Body of pancreas (tissue), 4 donors: ENCODE measurements at regions not wholly inside any gene's neighbourhood (a gene's known extent, or its start where the extent isn't known, plus 50 kb on each side); places are given as distances from the start of the nearest gene placed in this dataset.
"Not testable (repeated sequence)": the region's sequence is repeated elsewhere in the genome, so short reads cannot be mapped to it uniquely, and the experiment has no call there.

Experiments
- ATAC-seq: fragments of 150-250 bp; one replicate; pipeline ENCODE4 v1.9.1; 2016
- DNase-seq, 4 donors: peaks; one replicate each; pipeline ENCODE4 v3.0.0-alpha.2; 2019
- H3K27ac ChIP-seq, 4 donors: fragments of 200-600 bp; sonication (generic); 1 replicate in 3 of 4; 2 replicates in 1 of 4; pipeline versions ENCODE4 v1.5.1 to v1.6.1; 2016 to 2019; ENCODE audit warnings: mild to moderate bottlenecking in 1 of 4, mixed read lengths in 1 of 4, moderate library complexity in 1 of 4
- H3K27me3 ChIP-seq, 2 donors: fragments of 200-600 bp; sonication (generic); one replicate each; pipeline ENCODE4 v1.6.0; 2016; ENCODE audit warnings: mild to moderate bottlenecking in 1 of 2
- H3K36me3 ChIP-seq, 2 donors: fragments of 200-600 bp; sonication (generic); replicated peaks in 1 of 2; 2 replicates each; pipeline ENCODE4 v1.5.1; 2016; ENCODE audit warnings: low read depth in 2 of 2; ENCODE audit not compliant: insufficient read depth in 1 of 2
- H3K4me1 ChIP-seq: fragments of 200-600 bp; sonication (generic); one replicate; pipeline ENCODE4 v1.6.0; 2016
- H3K4me3 ChIP-seq, 2 donors: fragments of 200-600 bp; sonication (generic); 1 replicate in 1 of 2; 2 replicates in 1 of 2; pipeline ENCODE4 v1.5.1; 2016 to 2019
- H3K9me3 ChIP-seq, 3 donors: fragments of 200-600 bp; sonication (generic); 1 replicate in 2 of 3; 2 replicates in 1 of 3; pipeline ENCODE4 v1.5.1; 2016
- POLR2A ChIP-seq, 3 donors: fragments of 450-650 bp; IDR thresholded peaks; one replicate each; pipeline ENCODE4 v1.6.1; 2016; ENCODE audit warnings: antibody characterized with exemption in 3 of 3, mild to moderate bottlenecking in 2 of 3
- WGBS, 2 donors: methylation state at CpG; one replicate each; pipeline ENCODE4 v1.1.5; 2017; 5-methylcytosine and 5-hydroxymethylcytosine counted together
- intact Hi-C: fragments of 100-400 bp; cut with DNase I; formaldehyde crosslinking; loops from one replicate; pipeline ENCODE4 v1.15.1; 2023
- TF ChIP-seq, protein P1 (sequence below), 7 experiments: fragments of 450-650 bp in 4 of 7; fragments of 200-600 bp in 3 of 7; sonication (generic) in 3 of 7; IDR thresholded peaks; one replicate each; pipeline ENCODE4 v1.5.1; 2016 to 2019; ENCODE audit warnings: antibody characterized with exemption in 7 of 7

DNA sequence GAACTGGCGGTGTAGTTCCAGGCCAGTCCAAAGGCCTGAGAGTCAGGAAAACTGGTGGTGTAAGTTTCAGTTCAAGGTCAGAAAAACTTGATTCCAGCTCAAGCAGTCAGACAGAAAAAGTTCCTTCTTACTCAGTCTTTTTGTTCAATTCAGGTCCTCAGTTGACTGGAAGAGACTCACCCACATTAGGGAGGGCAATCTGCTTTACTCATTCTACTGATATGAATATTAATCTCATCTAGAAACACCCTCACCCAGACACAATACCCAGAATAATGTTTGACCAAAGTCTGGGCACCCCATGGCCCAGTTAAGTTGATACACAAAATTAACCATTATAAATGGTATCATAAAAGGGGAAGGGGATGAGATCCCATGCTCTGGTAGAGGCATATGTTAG, 50.1 kb upstream of the LTA4H start:
- Histone ChIP-seq H3K36me3 (no peaks in the 10 kb centered on the region), H3K9me3 (peaks cover 0 to 9% (median 0%) of the 10 kb centered on the region in 3 donors), H3K4me1 (no peaks in the 10 kb centered on the region), H3K4me3 (no peak overlapping the region), H3K27me3 (no peaks in the 10 kb centered on the region), H3K27ac (no peak overlapping the region)
- ATAC-seq: no peak
- no peak for TF ChIP-seq POLR2A (IDR thresholded peaks at IDR 0.05)
- TF ChIP-seq, protein P1, sequence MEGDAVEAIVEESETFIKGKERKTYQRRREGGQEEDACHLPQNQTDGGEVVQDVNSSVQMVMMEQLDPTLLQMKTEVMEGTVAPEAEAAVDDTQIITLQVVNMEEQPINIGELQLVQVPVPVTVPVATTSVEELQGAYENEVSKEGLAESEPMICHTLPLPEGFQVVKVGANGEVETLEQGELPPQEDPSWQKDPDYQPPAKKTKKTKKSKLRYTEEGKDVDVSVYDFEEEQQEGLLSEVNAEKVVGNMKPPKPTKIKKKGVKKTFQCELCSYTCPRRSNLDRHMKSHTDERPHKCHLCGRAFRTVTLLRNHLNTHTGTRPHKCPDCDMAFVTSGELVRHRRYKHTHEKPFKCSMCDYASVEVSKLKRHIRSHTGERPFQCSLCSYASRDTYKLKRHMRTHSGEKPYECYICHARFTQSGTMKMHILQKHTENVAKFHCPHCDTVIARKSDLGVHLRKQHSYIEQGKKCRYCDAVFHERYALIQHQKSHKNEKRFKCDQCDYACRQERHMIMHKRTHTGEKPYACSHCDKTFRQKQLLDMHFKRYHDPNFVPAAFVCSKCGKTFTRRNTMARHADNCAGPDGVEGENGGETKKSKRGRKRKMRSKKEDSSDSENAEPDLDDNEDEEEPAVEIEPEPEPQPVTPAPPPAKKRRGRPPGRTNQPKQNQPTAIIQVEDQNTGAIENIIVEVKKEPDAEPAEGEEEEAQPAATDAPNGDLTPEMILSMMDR (IDR thresholded peaks at IDR 0.05): no peak
- intact Hi-C loops: no loop called here
- no peak for DNase-seq
- 96 to 100% methylated on average over 1 of the region's 1 CpG for WGBS, 2 donors

DNA sequence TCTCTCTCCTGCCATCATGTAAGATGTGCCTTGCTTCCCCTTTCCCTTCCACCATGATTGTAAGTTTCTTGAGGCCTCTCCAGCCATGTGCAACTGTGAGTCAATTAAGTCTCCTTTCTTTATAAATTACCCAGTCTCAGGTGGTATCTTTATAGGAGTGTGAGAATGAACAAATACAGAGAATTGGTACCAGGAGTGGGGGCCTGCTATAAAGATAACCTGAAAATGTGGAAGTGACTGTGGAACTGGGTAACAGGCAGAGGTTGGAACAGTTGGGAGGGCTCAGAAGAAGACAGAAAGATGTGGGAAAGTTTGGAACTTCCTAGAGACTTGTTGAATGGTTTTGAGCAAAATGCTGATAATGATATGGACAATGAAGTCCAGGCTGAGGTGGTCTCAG, 50.8 kb upstream of the LTA4H start:
- ATAC-seq, H3K27ac ChIP-seq, DNase-seq, H3K27me3 ChIP-seq, H3K9me3 ChIP-seq, H3K4me3 ChIP-seq, H3K36me3 ChIP-seq, intact Hi-C loops, H3K4me1 ChIP-seq: not testable (repeated sequence)

DNA sequence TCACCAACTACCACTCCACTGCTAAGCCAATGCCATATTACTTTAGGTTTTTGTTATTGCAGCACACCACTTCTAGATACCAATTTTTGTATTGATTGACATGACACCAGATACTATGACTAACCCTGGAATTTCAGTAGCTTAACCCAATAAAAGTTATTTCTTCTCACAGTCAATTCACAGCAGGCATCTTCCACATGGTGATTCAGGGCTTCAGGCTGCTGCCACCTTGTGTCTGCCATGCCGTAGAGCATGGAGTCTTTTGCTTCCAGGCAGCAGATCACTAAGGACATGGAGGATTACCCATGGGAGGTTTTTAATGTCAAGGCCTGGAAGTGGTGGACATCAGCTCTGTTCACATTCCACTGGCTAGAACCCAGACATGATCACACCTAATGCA, 56.4 kb upstream of the LTA4H start:
- Histone ChIP-seq H3K27ac (no peak overlapping the region), H3K4me1 (no peaks in the 10 kb centered on the region), H3K27me3 (no peaks in the 10 kb centered on the region), H3K36me3 (no peaks in the 10 kb centered on the region), H3K9me3 (peaks cover 0 to 9% (median 0%) of the 10 kb centered on the region in 3 donors), H3K4me3 (no peak overlapping the region)
- WGBS, 2 donors: 82 to 100% methylated on average over 1 of the region's 1 CpG
- DNase-seq: no peak
- intact Hi-C loops: no loop called here
- no peak for TF ChIP-seq POLR2A (IDR thresholded peaks at IDR 0.05)
- TF ChIP-seq, protein P1 (IDR thresholded peaks at IDR 0.05): no peak
- ATAC-seq: no peak

DNA sequence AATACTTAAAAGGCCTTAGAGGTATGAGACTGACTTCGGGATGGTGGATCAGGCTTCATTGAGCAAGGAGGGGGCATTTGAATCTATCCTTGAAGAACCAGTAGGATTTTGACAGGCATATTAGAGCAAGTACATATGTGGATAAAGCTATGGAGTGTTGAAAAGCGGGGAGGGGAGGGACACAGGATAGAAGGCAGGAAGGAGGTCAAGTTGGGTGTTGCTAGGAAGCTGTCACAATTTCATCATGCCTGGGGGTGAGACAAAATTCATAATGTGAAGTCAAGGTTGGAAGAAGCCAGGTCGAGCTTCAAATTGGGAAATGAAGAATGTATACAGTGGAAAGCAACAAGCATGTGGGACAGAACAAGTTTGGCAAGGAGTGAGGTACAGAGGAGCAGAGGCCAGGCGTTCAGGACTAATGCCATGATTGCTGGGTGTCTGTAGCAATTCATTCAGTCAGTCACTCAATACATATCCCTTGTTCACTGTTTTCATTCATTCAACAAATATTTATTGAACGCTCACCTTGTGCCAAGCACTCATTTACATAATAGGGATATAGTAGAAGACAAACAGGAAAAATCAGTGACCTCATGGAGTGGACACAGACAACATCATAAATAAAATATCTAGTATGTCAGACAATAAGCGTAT, 58.3 kb upstream of the LTA4H start:
- Histone ChIP-seq H3K27ac (no peak overlapping the region), H3K36me3 (no peaks in the 10 kb centered on the region), H3K4me1 (no peaks in the 10 kb centered on the region), H3K4me3 (no peak overlapping the region), H3K9me3 (peaks cover 0 to 9% (median 0%) of the 10 kb centered on the region in 3 donors), H3K27me3 (no peaks in the 10 kb centered on the region)
- intact Hi-C loops: no loop called here
- DNase-seq (no peak), ATAC-seq (no peak)
- 63% methylated on average over 6 of the region's 6 CpGs for WGBS, 2 donors
- TF ChIP-seq, protein P1 (IDR thresholded peaks at IDR 0.05): no peak
- no peak for TF ChIP-seq POLR2A (IDR thresholded peaks at IDR 0.05)

DNA sequence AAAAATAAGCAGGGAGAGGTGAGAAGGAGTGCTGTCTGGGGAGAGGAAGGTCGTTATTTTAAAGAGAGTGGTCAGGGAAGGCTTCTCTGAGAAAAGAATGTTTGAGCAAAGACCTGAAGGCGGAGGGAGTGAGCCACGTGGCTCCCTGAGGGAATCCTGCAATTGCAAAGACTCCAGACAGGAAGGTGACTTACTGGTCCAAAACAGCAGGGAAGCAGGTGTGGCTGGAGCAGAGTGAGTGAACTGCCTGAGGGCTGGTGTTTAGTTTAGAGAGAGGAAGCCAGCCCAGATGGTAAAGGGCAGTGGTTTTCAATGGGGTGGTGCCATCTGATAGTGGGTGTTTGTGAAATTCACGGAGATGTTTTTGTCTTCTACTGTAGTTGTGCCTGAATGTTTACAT, 58.8 kb upstream of the LTA4H start:
- intact Hi-C loops: no loop called here
- TF ChIP-seq POLR2A (IDR thresholded peaks at IDR 0.05): no peak
- TF ChIP-seq, protein P1 (IDR thresholded peaks at IDR 0.05): no peak
- H3K9me3 ChIP-seq: peaks cover 0 to 9% (median 0%) of the 10 kb centered on the region in 3 donors
- no peak overlapping the region for H3K27ac ChIP-seq
- no peak for DNase-seq
- H3K4me3 ChIP-seq: no peak overlapping the region
- H3K27me3 ChIP-seq: no peaks in the 10 kb centered on the region
- no peaks in the 10 kb centered on the region for H3K36me3 ChIP-seq
- no peak for ATAC-seq
- no peaks in the 10 kb centered on the region for H3K4me1 ChIP-seq
- WGBS, 2 donors: 24 to 34% methylated on average over 4 of the region's 4 CpGs
